K562 (cell line): ENCODE measurements at regions not wholly inside any gene's neighbourhood (a gene's known extent, or its start where the extent isn't known, plus 50 kb on each side); places are given as distances from the start of the nearest gene placed in this dataset.

Experiments used
- ATAC-seq: fragments of 200-7000 bp; cut with Tn5 transposase; 3 replicates; pipeline ENCODE4 v1.9.1; 2020; ENCODE audit warnings: moderate library complexity
- BruUV-seq: library from RNA; stranded (reverse); fragments of 400-500 nt; replicated peaks from 2 replicates; lab custom pipeline; 2021; lab: Mats Ljungman, UMichigan
- CTCF ChIA-PET: fragments of 300-600 bp; formaldehyde crosslinking; extraction: SDS; loops from one replicate; lab custom pipeline; 2021; ENCODE audit warnings: low intra/inter-chr PET ratio; lab: Yijun Ruan, JAX
- POLR2A ChIA-PET: fragments of 300-600, 350-650 bp; sonication (Branson Sonifier 250); formaldehyde crosslinking; extraction: SDS; loops from one replicate; lab custom pipeline; 2021; ENCODE audit warnings: antibody characterized with exemption, inconsistent platforms; lab: Yijun Ruan, JAX
- DNase-seq, 4 experiments: peaks; one replicate each; pipeline versions ENCODE4 v3.0.0 to v3.0.0-alpha.2; 2011 to 2018; ENCODE audit warnings: low spot score in 3 of 4, mixed read lengths in 3 of 4; ENCODE audit errors: extremely low read depth in 1 of 4
- FAIRE-seq: peaks from 2 replicates; lab custom pipeline; 2011; peaks lifted over from hg19 to GRCh38; lab: Jason Lieb, UNC
- H2AFZ ChIP-seq: 2 replicates; pipeline ENCODE4 v1.6.0; 2011; ENCODE audit warnings: low read depth, low read length, control low read depth, inconsistent platforms
- H3K27ac ChIP-seq: fragments of 200-600 bp; 3 replicates; pipeline ENCODE4 v1.8.0; 2011; ENCODE audit warnings: low read depth, mild to moderate bottlenecking, control low read depth, inconsistent platforms, low read length, moderate library complexity, mixed read lengths; ENCODE audit errors: extremely low read depth
- H3K27me3 ChIP-seq, 2 experiments: fragments of 300-600 bp in 1 of 2; 2 replicates in 1 of 2; 3 replicates in 1 of 2; pipeline versions ENCODE4 v1.6.0 to v1.8.0; 2011; ENCODE audit warnings: inconsistent platforms in 2 of 2, low read length in 2 of 2, mild to moderate bottlenecking in 1 of 2, mixed read lengths in 1 of 2, moderate library complexity in 1 of 2; ENCODE audit not compliant: control insufficient read depth in 2 of 2, insufficient read depth in 2 of 2
- H3K36me3 ChIP-seq: fragments of 300-600 bp; 3 replicates; pipeline ENCODE4 v1.8.0; 2011; ENCODE audit warnings: mild to moderate bottlenecking, low read length, inconsistent platforms; ENCODE audit not compliant: control insufficient read depth, insufficient read depth
- H3K4me1 ChIP-seq, 2 experiments: fragments of 200-600 bp in 1 of 2; replicated peaks in 1 of 2; 2 replicates in 1 of 2; 3 replicates in 1 of 2; pipeline versions ENCODE4 v1.5.1 to v1.8.0; 2011; ENCODE audit warnings: inconsistent platforms in 2 of 2, low read length in 2 of 2, mild to moderate bottlenecking in 1 of 2, mixed read lengths in 1 of 2, moderate library complexity in 1 of 2; ENCODE audit not compliant: control insufficient read depth in 2 of 2, insufficient read depth in 2 of 2
- H3K4me2 ChIP-seq: 2 replicates; pipeline ENCODE4 v1.6.1; 2011; ENCODE audit warnings: low read length, control low read depth, inconsistent platforms, mixed read lengths; ENCODE audit not compliant: insufficient read depth
- H3K4me3 ChIP-seq: fragments of 200-600 bp; sonication (generic), shearing (Covaris generic); 2 replicates; pipeline ENCODE4 v1.5.1; 2016; ENCODE audit warnings: control low read depth, inconsistent platforms
- H3K79me2 ChIP-seq: fragments of 200-600 bp; 3 replicates; pipeline ENCODE4 v1.8.0; 2011; ENCODE audit warnings: low read length, inconsistent platforms; ENCODE audit not compliant: control insufficient read depth, insufficient read depth
- H3K9ac ChIP-seq, 2 experiments: 2 replicates each; pipeline versions ENCODE4 v1.6.0 to v1.6.1; 2011; ENCODE audit warnings: low read depth in 2 of 2, low read length in 2 of 2, control low read depth in 1 of 2, inconsistent platforms in 1 of 2, mild to moderate bottlenecking in 1 of 2, mixed read lengths in 1 of 2; ENCODE audit not compliant: insufficient read depth in 1 of 2
- H3K9me1 ChIP-seq: one replicate; pipeline ENCODE4 v1.6.0; 2011; ENCODE audit warnings: inconsistent platforms, mild to moderate bottlenecking, low read length, moderate library complexity; ENCODE audit not compliant: control insufficient read depth, insufficient read depth
- H3K9me3 ChIP-seq: replicated peaks from 2 replicates; pipeline ENCODE4 v1.5.1; 2011; ENCODE audit warnings: low read depth, low read length, inconsistent platforms; ENCODE audit not compliant: control insufficient read depth, insufficient read depth
- H4K20me1 ChIP-seq: replicated peaks from 2 replicates; pipeline ENCODE4 v1.6.1; 2011; ENCODE audit warnings: low read length, inconsistent platforms, mixed read lengths; ENCODE audit not compliant: control insufficient read depth, insufficient read depth
- AFF1 ChIP-seq, 2 experiments: fragments of 450-650 bp; IDR thresholded peaks; 2 replicates each; pipeline ENCODE4 v1.6.1; 2018; ENCODE audit warnings: mild to moderate bottlenecking in 2 of 2, low read depth in 1 of 2; ENCODE audit not compliant: partially characterized antibody in 2 of 2
- FOXK2 ChIP-seq, 2 experiments: fragments of 450-650 bp; IDR thresholded peaks in 1 of 2; conservative IDR thresholded peaks in 1 of 2; 2 replicates each; pipeline ENCODE4 v1.6.1; 2016; ENCODE audit warnings: low read depth in 2 of 2, mild to moderate bottlenecking in 1 of 2
- FOXP1 ChIP-seq: sonication (generic); formaldehyde crosslinking; IDR thresholded peaks from 2 replicates; pipeline ENCODE4 v1.8.0; 2022; ENCODE audit warnings: mild to moderate bottlenecking, missing genetic modification reagents
- ILK ChIP-seq: fragments of 450-650 bp; IDR thresholded peaks from 2 replicates; pipeline ENCODE4 v1.6.1; 2016; ENCODE audit warnings: missing genetic modification characterization, low read depth, mild to moderate bottlenecking, missing compliant biosample characterization, moderate library complexity, borderline replicate concordance
- MAFK ChIP-seq: IDR thresholded peaks from 2 replicates; pipeline ENCODE4 v1.6.1; 2011; ENCODE audit warnings: low read length, improper control_type of control experiment
- MYNN ChIP-seq, 2 experiments: sonication (generic); formaldehyde crosslinking in 1 of 2; IDR thresholded peaks; 2 replicates each; pipeline versions ENCODE4 v1.5.0 to v1.6.1; 2016 to 2020; ENCODE audit warnings: antibody characterized with exemption in 1 of 2, missing genetic modification reagents in 1 of 2
- NELFE ChIP-seq: IDR thresholded peaks from 2 replicates; pipeline ENCODE4 v1.6.1; 2011; ENCODE audit warnings: mild to moderate bottlenecking; ENCODE audit not compliant: insufficient read depth, insufficient read length
- SIRT6 ChIP-seq: IDR thresholded peaks from one replicate; pipeline ENCODE4 v1.6.1; 2012; ENCODE audit warnings: low read depth, mild to moderate bottlenecking, control low read depth, inconsistent platforms, low read length, moderate library complexity
- ZMIZ1 ChIP-seq, 2 experiments: fragments of 150-350 bp in 1 of 2; IDR thresholded peaks; 2 replicates each; pipeline ENCODE4 v1.6.1; 2012 to 2016; ENCODE audit warnings: low read depth in 2 of 2, low read length in 2 of 2, mild to moderate bottlenecking in 1 of 2, moderate library complexity in 1 of 2
- WGBS: fragments of 100-300 bp; shearing (Covaris generic); methylation state at CpG from one replicate; pipeline ENCODE4 v1.1.6; 2016; ENCODE audit warnings: low coverage, mixed read lengths; ENCODE audit not compliant: insufficient coverage; ENCODE audit errors: missing lambda C conversion rate; 5-methylcytosine and 5-hydroxymethylcytosine counted together
- in situ Hi-C: fragments of 300-500 bp; cut with MboI; formaldehyde crosslinking; loops from 4 replicates; pipeline ENCODE4 v1.15.0; 2018; ENCODE audit warnings: inconsistent platforms, mixed read lengths
- intact Hi-C: fragments of 100-400 bp; cut with micrococcal nuclease; formaldehyde crosslinking; loops from 2 replicates; pipeline ENCODE4 v1.14.2; 2022
- TF ChIP-seq, protein P1 (sequence below): fragments of 250-450 bp; sonication (Bioruptor Pico); IDR thresholded peaks from 2 replicates; pipeline ENCODE4 v1.5.0; 2021; ENCODE audit warnings: mild to moderate bottlenecking, borderline replicate concordance

GRCh38 chr18:29077344-29077743 lies 900.4 kb upstream of the CDH2 start:
- no peaks in the 10 kb centered on the region for H3K79me2 ChIP-seq
- WGBS: 4% methylated on average over 5 of the region's 5 CpGs
- H3K9ac ChIP-seq: no peak overlapping the region
- H4K20me1 ChIP-seq: no peaks in the 10 kb centered on the region
- POLR2A ChIA-PET: no interaction called here
- FAIRE-seq (no peak), DNase-seq (no peak), ATAC-seq (no peak)
- H3K9me1 ChIP-seq: no peaks in the 10 kb centered on the region
- H3K36me3 ChIP-seq: no peaks in the 10 kb centered on the region
- no TSS peak for BruUV-seq
- H3K27me3 ChIP-seq: no peaks in the 10 kb centered on the region
- no peak overlapping the region for H2AFZ ChIP-seq
- no peak overlapping the region for H3K27ac ChIP-seq
- H3K4me1 ChIP-seq: no peaks in the 10 kb centered on the region
- in situ Hi-C loops: no loop called here
- intact Hi-C loops: no loop called here
- no peak overlapping the region for H3K4me3 ChIP-seq
- CTCF ChIA-PET: no interaction called here
- H3K4me2 ChIP-seq: no peak overlapping the region
- peaks cover 2% of the 10 kb centered on the region; the same call in 1 of the 2 replicates for H3K9me3 ChIP-seq
- TF ChIP-seq MYNN (IDR thresholded peaks at IDR 0.05): no peak
- TF ChIP-seq MYNN (CRISPR knock-in tag; IDR thresholded peaks at IDR 0.05): no peak
- TF ChIP-seq, protein P1, sequence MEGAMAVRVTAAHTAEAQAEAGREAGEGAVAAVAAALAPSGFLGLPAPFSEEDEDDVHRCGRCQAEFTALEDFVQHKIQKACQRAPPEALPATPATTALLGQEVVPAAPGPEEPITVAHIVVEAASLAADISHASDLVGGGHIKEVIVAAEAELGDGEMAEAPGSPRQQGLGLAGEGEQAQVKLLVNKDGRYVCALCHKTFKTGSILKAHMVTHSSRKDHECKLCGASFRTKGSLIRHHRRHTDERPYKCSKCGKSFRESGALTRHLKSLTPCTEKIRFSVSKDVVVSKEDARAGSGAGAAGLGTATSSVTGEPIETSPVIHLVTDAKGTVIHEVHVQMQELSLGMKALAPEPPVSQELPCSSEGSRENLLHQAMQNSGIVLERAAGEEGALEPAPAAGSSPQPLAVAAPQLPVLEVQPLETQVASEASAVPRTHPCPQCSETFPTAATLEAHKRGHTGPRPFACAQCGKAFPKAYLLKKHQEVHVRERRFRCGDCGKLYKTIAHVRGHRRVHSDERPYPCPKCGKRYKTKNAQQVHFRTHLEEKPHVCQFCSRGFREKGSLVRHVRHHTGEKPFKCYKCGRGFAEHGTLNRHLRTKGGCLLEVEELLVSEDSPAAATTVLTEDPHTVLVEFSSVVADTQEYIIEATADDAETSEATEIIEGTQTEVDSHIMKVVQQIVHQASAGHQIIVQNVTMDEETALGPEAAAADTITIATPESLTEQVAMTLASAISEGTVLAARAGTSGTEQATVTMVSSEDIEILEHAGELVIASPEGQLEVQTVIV (CRISPR knock-in tag): no peak
- no peak for TF ChIP-seq MAFK
- no peak for TF ChIP-seq SIRT6
- TF ChIP-seq FOXP1 (CRISPR knock-in tag): no peak
- no peak for TF ChIP-seq ZMIZ1 (IDR thresholded peaks at IDR 0.05; ENCODE audit: low read depth in 2 of 2, low read length in 2 of 2)
- no peak for TF ChIP-seq AFF1 (IDR thresholded peaks at IDR 0.05; ENCODE audit: low read depth in 1 of 2, partially characterized antibody in 2 of 2)
- no peak for TF ChIP-seq NELFE
- no peak for TF ChIP-seq FOXK2 (conservative IDR thresholded peaks at IDR 0.05 in 1 of 2, IDR thresholded peaks at IDR 0.05 in 1 of 2; ENCODE audit: low read depth in 2 of 2)
- TF ChIP-seq ILK (tag): no peak
